Nephron progenitor cell (in vitro differentiated cells): ENCODE measurements at regions not wholly inside any gene's neighbourhood (a gene's known extent, or its start where the extent isn't known, plus 50 kb on each side); places are given as distances from the start of the nearest gene placed in this dataset.
A peak's percentile ranks its signal among the peaks of the same experiment; 100 is the strongest.
"Not testable (repeated sequence)": the region's sequence is repeated elsewhere in the genome, so short reads cannot be mapped to it uniquely, and the experiment has no call there.

Source experiments
- DNase-seq: peaks from one replicate; pipeline ENCODE4 v3.0.0; 2021
- H3K27ac Mint-ChIP-seq: 2 replicates; pipeline ENCODE4 v1.8.0; 2021; ENCODE audit warnings: mild to moderate bottlenecking, moderate library complexity, mixed read lengths
- H3K27me3 Mint-ChIP-seq: 2 replicates; pipeline ENCODE4 v1.8.0; 2021; ENCODE audit warnings: mild to moderate bottlenecking, low read depth, mixed read lengths; ENCODE audit not compliant: poor library complexity
- H3K36me3 Mint-ChIP-seq: 2 replicates; pipeline ENCODE4 v1.8.0; 2021; ENCODE audit warnings: low read depth, mixed read lengths
- H3K4me1 Mint-ChIP-seq: 2 replicates; pipeline ENCODE4 v1.8.0; 2021; ENCODE audit warnings: mixed read lengths
- H3K4me3 Mint-ChIP-seq: 2 replicates; pipeline ENCODE4 v1.8.0; 2021; ENCODE audit warnings: mild to moderate bottlenecking, moderate library complexity, mixed read lengths
- H3K9me3 Mint-ChIP-seq: 2 replicates; pipeline ENCODE4 v1.8.0; 2021; ENCODE audit warnings: mild to moderate bottlenecking, moderate library complexity, mixed read lengths
- TF ChIP-seq, protein P1 (sequence below): fragments of 200-600 bp; sonication (generic); IDR thresholded peaks from 2 replicates; pipeline ENCODE4 v1.5.0; 2021; ENCODE audit warnings: antibody characterized with exemption

DNA sequence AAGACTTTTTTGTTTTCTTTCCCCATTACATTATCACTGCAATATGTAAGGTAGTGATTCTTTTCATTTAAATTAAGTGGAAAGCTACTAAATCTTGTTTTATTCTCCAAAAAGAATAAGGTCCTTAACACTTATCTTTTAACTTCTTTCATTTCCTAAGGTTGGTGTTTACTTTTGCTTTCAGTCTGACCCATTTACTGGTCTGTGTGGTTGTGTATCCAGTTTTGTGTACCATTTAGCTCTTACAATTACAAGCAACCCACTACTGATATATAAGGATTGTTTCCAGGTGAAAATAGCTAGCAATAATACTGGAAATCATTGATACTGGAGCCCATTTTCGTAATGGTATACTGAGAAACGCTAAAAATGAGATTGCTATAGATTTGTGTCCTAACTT, 123.1 kb upstream of the CXorf66 start:
- peaks cover 6% of the 10 kb centered on the region for H3K27me3 Mint-ChIP-seq
- no peak overlapping the region for H3K4me3 Mint-ChIP-seq
- no peaks in the 10 kb centered on the region for H3K36me3 Mint-ChIP-seq
- H3K4me1 Mint-ChIP-seq = peaks cover 34% of the 10 kb centered on the region
- TF ChIP-seq, protein P1, sequence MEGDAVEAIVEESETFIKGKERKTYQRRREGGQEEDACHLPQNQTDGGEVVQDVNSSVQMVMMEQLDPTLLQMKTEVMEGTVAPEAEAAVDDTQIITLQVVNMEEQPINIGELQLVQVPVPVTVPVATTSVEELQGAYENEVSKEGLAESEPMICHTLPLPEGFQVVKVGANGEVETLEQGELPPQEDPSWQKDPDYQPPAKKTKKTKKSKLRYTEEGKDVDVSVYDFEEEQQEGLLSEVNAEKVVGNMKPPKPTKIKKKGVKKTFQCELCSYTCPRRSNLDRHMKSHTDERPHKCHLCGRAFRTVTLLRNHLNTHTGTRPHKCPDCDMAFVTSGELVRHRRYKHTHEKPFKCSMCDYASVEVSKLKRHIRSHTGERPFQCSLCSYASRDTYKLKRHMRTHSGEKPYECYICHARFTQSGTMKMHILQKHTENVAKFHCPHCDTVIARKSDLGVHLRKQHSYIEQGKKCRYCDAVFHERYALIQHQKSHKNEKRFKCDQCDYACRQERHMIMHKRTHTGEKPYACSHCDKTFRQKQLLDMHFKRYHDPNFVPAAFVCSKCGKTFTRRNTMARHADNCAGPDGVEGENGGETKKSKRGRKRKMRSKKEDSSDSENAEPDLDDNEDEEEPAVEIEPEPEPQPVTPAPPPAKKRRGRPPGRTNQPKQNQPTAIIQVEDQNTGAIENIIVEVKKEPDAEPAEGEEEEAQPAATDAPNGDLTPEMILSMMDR = no peak
- H3K27ac Mint-ChIP-seq = no peak overlapping the region
- no peaks in the 10 kb centered on the region for H3K9me3 Mint-ChIP-seq
- DNase-seq = no peak

DNA sequence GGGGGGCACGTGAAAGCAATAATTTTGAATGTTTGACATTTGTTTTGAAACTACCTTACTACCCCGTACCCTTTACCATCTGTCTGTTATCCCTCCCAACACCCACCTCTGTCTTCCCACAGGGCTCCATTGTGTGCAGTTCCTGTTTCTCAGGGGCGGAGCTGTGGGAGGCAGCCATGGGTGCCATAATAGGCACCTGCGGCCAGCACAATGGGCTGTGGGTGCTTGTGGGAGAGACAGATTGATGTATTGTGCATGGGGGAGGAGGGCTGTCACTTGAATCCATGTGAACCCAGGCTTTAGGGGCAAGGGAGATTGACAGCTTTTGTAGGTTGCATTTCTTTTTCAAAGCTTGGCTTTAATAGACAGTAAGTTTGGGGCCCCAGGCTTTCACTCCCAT, 122.6 kb upstream of the CXorf66 start:
- H3K27me3 Mint-ChIP-seq = peaks cover 6% of the 10 kb centered on the region
- peak; percentile 16 for DNase-seq
- TF ChIP-seq, protein P1 = no peak
- no peaks in the 10 kb centered on the region for H3K9me3 Mint-ChIP-seq
- no peaks in the 10 kb centered on the region for H3K36me3 Mint-ChIP-seq
- H3K4me3 Mint-ChIP-seq = no peak overlapping the region
- peaks cover 34% of the 10 kb centered on the region for H3K4me1 Mint-ChIP-seq
- H3K27ac Mint-ChIP-seq = no peak overlapping the region

DNA sequence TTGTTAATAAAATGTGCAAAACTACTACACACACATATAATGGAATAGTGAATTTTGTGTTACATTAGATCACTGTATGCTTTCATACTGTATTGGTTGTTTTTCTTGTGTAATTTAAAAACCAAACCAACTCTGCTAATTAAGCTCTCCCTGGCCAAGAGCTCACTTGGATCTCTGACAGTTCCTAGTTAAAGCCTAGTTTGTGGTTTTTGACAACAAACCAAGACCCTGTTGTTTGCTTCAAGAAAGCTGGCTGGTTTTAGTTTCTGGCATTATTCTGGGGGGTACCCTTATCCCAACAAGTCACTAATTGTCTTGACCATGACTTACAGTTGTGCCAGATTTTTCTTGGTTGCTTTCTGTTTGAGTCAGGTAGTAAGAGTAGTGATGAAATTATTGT, 121.4 kb upstream of the CXorf66 start:
- Mint-ChIP-seq H3K9me3 (peaks cover 5% of the 10 kb centered on the region), H3K36me3 (no peaks in the 10 kb centered on the region), H3K27ac (no peak overlapping the region)

DNA sequence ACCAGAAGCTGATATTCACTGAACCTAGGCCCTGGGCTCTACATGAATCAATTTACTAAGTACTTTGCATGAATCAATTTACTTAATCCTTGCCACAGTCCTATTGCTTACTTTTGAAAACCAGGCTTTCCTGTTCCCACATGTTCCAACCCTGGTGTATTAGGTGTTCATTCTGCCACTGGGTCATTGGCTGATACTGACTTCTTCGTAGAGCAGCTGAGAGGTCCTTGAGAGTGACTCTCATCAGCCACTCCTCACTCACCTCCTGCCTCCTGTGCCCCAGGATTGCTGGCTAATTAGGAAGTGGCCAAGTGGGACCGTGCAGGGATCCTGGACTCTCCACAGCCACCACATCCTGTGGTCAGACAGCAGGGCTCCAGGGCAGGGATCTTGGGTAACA, 109.5 kb upstream of the CXorf66 start:
- not testable (repeated sequence) for H3K4me3 Mint-ChIP-seq, H3K27ac Mint-ChIP-seq, H3K9me3 Mint-ChIP-seq, H3K27me3 Mint-ChIP-seq, H3K4me1 Mint-ChIP-seq, H3K36me3 Mint-ChIP-seq, DNase-seq

More for the DNA sequence above, 121.4 kb upstream of the CXorf66 start:
- Mint-ChIP-seq H3K4me1 (peaks cover 34% of the 10 kb centered on the region), H3K27me3 (peaks cover 6% of the 10 kb centered on the region), H3K4me3 (no peak overlapping the region)
- no peak for DNase-seq
- TF ChIP-seq, protein P1 = no peak

DNA sequence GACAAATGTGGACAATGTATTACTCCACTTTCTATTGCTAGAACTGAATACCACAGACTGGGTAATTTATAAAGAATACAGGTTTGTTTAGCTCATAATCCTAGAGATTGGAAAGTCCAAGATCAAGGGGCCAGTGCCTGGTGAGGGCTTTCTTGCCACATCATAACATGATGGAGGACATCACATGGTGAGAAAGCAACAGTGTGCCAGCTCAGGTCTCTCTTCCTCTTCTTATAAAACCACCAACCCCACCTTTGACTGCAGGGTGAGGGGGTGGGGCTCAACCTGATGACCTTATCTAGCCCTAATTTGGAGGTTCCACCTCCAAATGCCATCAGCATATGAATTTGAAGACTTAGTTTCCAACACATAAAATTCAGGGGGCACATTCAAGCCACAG, 105.7 kb upstream of the CXorf66 start:
- Mint-ChIP-seq H3K27ac (no peak overlapping the region), H3K27me3 (peaks cover 3% of the 10 kb centered on the region), H3K36me3 (no peaks in the 10 kb centered on the region), H3K4me3 (no peak overlapping the region), H3K4me1 (no peaks in the 10 kb centered on the region), H3K9me3 (no peaks in the 10 kb centered on the region)
- TF ChIP-seq, protein P1 = no peak
- DNase-seq = no peak

DNA sequence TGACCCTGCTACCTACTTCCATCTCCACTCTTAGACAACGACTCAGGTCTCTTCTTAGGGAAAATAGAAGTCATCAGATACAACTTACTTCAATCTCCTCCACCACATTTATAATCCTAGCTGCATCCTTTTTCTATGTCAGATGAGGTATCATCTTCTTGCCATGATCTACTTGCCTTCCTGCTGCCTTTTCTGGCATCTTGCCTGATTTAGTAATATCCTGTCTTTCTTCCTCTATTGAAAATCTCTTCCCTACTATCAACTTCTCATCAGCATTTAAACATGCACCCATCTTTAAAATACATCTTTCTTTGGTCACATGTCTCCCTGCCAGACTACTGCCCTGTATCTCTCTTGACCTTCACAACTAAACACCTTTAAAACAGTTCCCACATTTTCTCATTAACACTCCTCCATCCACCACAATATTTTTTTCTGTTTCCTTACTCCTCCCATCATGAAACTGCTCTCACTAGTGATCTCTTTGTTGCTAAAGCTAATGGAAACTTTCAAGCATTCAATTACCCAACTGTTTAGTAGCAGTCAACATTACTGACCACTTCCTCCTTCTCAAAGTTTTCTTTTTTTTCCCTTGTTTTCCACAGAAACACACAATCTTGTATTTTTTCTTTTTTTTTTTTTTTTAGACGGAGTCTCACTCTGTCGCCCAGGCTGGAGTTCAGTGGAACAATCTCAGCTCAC, 100.8 kb upstream of the CXorf66 start:
- H3K4me3 Mint-ChIP-seq = no peak overlapping the region
- DNase-seq = no peak
- no peak overlapping the region for H3K27ac Mint-ChIP-seq
- peaks cover 3% of the 10 kb centered on the region for H3K27me3 Mint-ChIP-seq
- H3K4me1 Mint-ChIP-seq = no peaks in the 10 kb centered on the region
- H3K9me3 Mint-ChIP-seq = no peaks in the 10 kb centered on the region
- TF ChIP-seq, protein P1 = no peak
- no peaks in the 10 kb centered on the region for H3K36me3 Mint-ChIP-seq
